HFF-Myc (cell line): ENCODE measurements at regions not wholly inside any gene's neighbourhood (a gene's known extent, or its start where the extent isn't known, plus 50 kb on each side); places are given as distances from the start of the nearest gene placed in this dataset.
"Not testable (repeated sequence)": the region's sequence is repeated elsewhere in the genome, so short reads cannot be mapped to it uniquely, and the experiment has no call there.

Experiments used
- DNase-seq: peaks from one replicate; pipeline ENCODE4 v3.0.0-alpha.2; 2011; ENCODE audit warnings: low read depth; ENCODE audit errors: extremely low read depth
- H3K4me3 ChIP-seq: replicated peaks from 2 replicates; pipeline ENCODE4 v1.5.1; 2011; ENCODE audit warnings: low read depth, mild to moderate bottlenecking, control low read depth, low read length
- CTCF ChIP-seq: IDR thresholded peaks from 2 replicates; pipeline ENCODE4 v1.5.1; 2012; ENCODE audit warnings: mild to moderate bottlenecking, low read depth, low read length, control low read depth; ENCODE audit errors: missing control alignments

GRCh38 chr5:44951371-44951770 is 142.6 kb downstream of the MRPS30 start:
- TF ChIP-seq CTCF: no peak
- no peak for DNase-seq
- no peak overlapping the region for H3K4me3 ChIP-seq

- H3K4me3 ChIP-seq: no peak overlapping the region
- peak; percentile 44 for TF ChIP-seq CTCF
- DNase-seq: peak; percentile 19
These were observed 143.6 kb downstream of the MRPS30 start for GRCh38 chr5:44952376-44952775.

- DNase-seq: no peak
- no peak overlapping the region for H3K4me3 ChIP-seq
- TF ChIP-seq CTCF: no peak
These were observed 144.3 kb downstream of the MRPS30 start for GRCh38 chr5:44953078-44953477.

GRCh38 chr5:44958943-44959454 is 150.3 kb downstream of the MRPS30 start:
- not testable (repeated sequence) for H3K4me3 ChIP-seq, DNase-seq

- TF ChIP-seq CTCF: no peak
- H3K4me3 ChIP-seq: no peak overlapping the region
- no peak for DNase-seq
These were observed 161.1 kb downstream of the MRPS30 start for GRCh38 chr5:44969825-44970224.

GRCh38 chr5:44970963-44971362 is 162.2 kb downstream of the MRPS30 start:
- not testable (repeated sequence) for H3K4me3 ChIP-seq, DNase-seq

GRCh38 chr5:44974813-44975212 is 166.1 kb downstream of the MRPS30 start:
- TF ChIP-seq CTCF: no peak
- DNase-seq: no peak

GRCh38 chr5:44981708-44982107 is 173.0 kb downstream of the MRPS30 start:
- TF ChIP-seq CTCF: no peak
- H3K4me3 ChIP-seq: no peak overlapping the region
- no peak for DNase-seq

More at GRCh38 chr5:44974813-44975212, 166.1 kb downstream of the MRPS30 start:
- H3K4me3 ChIP-seq: no peak overlapping the region
